ENCODE measurements at regions not wholly inside any gene's neighbourhood (a gene's known extent, or its start where the extent isn't known, plus 50 kb on each side); places are given as distances from the start of the nearest gene placed in this dataset.

- DNase-seq (ENCODE audit: low spot score): no peak
These were observed 366.5 kb upstream of the ARID1B start for GRCh38 chr6:156410649-156411048.

GRCh38 chr6:156408655-156409054 lies 368.5 kb upstream of the ARID1B start:
- DNase-seq (ENCODE audit: low spot score): no peak

- no peak for DNase-seq (ENCODE audit: low spot score)
These were observed 369.8 kb upstream of the ARID1B start for GRCh38 chr6:156407334-156407733.

GRCh38 chr6:156406688-156407087 lies 370.5 kb upstream of the ARID1B start:
- DNase-seq (ENCODE audit: low spot score): no peak

DNA sequence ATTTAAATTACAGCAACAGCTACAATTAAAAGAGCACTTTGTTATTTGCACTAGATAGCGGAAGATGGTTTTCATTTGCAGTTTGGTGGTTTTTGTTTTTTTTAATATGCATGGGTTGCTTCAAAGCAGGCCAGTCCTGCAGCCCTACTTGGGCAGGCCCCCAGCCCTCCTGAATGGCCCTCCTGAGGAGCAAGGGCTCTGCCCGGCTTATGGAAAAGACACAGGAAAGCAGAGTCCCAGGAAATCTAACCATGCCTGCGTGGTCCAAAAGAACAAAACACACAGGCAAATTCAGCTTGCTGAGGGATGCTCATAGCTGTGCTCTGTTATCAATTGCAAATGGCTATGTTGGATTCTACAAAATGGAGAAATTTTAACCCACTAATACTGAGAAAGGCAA lies 371.1 kb upstream of the ARID1B start:
- no peak for DNase-seq (ENCODE audit: low spot score)

DNA sequence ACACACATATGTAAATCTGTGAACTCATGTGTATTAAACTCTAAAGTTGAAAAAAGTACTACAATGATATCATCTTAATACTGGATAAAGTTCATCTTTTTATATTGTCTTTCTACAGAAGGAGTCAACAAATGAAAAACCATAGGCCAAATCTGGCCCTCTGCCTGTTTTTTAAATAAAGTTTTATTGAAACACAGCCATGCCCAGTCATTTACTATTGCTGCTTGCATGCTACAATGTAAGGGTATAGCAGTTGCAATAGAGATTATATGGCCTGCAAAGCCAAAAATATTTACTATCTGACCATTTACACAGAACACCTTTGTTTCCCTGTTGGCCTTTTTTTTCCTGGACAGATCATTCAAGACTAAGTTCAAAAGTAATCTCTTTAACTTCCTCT lies 374.6 kb upstream of the ARID1B start:
- no peak for DNase-seq (ENCODE audit: low spot score)

- DNase-seq (ENCODE audit: low spot score): no peak
These were observed 375.0 kb upstream of the ARID1B start for GRCh38 chr6:156402227-156402626.

GRCh38 chr6:156400487-156400886 lies 376.7 kb upstream of the ARID1B start:
- no peak for DNase-seq (ENCODE audit: low spot score)

- no peak for DNase-seq (ENCODE audit: low spot score)
These were observed 378.2 kb upstream of the ARID1B start for GRCh38 chr6:156398966-156399365.

DNA sequence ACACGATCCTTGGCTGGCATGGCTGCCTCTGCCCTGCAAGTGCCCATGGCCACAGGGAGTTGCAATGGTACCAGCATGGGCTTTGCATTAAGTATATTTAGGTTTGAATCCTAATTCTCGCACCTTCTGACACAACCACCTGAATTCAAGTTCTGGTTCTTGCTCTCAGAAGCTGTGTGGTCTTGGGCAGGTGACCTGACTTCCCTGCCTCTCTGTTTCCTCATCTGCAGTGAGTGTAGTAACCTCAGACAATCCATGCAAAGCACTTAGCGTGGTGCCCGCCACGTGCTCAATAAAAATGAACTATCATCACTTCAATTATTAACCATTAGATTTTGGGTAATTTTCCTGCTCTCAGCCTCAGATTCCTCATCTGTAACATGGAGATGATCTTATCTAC lies 378.8 kb upstream of the ARID1B start:
- no peak for DNase-seq (ENCODE audit: low spot score)

DNA sequence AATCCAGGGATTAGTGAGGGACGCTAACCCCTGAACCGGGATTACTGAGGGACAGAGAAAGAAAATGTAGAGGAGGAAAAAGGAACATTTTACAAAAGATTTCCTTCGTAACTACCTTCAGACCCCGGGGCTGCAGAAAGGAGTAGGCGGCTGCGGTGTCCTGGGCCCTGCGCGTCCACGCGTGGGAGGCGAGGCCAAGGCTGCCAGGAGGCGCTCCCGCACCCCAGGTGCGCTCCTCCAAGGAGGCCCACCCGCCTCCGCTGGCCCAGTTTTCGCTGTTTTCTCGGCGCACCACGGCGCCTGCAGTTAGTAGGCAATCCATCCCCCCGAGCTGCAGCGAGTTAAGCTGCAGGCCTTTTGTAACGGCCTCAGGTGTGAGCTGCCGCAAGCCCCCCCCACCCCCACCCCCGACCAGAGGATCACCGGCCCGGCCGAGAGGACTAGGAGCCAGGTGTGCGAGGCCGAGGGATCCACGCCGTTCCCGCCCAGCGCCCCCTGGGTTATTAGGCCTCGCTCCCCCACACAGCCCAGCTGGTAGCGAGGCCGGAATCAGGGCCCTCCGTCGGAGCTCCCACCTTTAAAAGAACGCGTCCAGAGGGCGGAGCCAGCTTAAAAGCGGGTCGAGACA lies 380.3 kb upstream of the ARID1B start:
- DNase-seq (ENCODE audit: low spot score): no peak

DNA sequence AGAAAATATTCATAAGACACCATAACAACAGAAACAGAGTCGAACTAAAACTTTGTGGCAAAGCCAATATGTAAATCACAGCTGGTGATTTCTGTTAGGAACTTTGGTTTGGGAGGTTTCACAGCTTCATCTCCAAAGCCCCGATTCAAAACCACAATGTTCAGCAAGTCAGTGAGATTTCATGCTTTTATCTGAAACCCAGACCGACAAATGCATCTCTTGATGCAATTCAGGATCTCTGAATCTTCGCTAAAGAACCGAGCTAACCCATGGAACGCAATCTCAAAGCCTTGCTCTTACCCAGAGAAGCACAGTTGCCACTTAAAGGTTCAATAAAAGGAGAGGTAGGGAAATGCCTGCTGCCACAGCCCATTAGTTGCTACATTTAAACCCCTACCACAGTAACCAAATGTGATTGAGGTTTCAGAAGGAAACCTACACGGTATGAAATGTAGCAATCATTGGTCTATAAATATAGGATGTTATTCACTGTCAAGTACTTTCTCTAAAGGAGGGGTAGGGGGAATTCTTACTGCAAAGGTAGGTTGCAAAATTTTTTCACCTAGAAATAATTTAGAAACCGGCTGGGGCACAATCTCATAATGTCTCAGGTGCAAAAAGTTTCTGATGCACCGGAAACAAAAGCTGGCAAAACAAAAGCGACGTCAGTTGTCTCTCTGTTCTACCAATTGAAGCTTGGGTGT lies 381.0 kb upstream of the ARID1B start:
- no peak for DNase-seq (ENCODE audit: low spot score)

DNA sequence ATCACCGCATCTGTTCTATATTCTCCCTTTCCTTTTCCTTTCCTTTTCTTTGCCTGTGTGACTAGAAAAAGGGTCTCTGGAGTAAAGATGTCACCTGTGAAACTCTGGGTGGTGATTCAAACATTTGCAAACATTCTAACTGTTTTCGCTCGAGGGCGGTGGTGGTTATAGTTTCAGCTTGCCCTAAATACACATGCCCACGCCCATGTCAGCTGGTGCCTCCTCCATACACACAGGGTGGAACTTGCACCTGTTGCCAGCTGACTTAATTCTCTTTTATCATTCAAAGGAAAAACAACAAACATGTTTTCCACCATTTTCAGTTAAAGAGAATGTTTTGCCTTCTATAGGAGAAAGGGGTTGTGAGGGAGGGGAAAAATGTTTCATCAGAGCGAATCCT lies 381.9 kb upstream of the ARID1B start:
- no peak for DNase-seq (ENCODE audit: low spot score)

GRCh38 chr6:156392648-156393047 lies 384.5 kb upstream of the ARID1B start:
- DNase-seq (ENCODE audit: low spot score): no peak

- no peak for DNase-seq (ENCODE audit: low spot score)
These were observed 385.2 kb upstream of the ARID1B start for GRCh38 chr6:156391977-156392376.

GRCh38 chr6:156391061-156391672 lies 386.0 kb upstream of the ARID1B start:
- DNase-seq (ENCODE audit: low spot score): no peak

DNA sequence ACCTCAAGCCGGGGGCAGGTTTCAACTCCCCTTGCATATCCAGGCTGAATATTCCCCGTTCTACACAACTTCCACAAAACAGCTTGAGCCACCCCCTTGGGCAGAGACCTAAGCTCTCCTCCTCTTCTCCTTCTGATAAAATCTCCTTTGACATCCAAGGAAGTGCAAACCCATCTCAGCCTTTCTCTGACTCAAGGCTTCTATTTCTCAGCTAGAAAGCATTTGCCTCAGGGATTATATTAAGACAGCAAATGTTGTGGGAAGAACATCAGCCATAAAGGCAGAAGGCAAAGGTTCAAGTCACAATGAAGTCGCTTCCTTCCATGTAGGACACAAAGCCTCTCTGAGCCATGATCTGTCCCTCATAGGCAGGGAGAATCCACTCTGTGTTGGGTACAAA lies 386.6 kb upstream of the ARID1B start:
- no peak for DNase-seq (ENCODE audit: low spot score)

DNA sequence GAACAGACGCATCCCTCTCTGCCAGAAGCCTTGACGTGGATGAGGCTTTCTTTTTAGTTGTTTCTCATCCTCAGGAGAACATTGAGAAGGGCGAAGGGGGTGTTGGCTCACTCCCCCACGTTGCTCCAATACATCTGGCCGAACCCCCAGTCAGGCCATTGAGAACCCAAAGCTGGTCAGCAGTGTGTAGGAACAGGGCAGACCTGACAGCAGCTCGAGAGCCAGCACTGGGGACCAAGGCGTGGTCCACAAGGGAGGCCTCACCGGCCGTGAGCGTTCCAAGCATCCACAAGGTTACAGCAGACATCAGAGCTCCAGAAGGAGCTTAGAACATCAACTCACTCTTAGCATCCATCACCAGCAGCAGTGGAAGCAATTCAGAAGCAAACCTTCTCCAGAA lies 387.9 kb upstream of the ARID1B start:
- no peak for DNase-seq (ENCODE audit: low spot score)

DNA sequence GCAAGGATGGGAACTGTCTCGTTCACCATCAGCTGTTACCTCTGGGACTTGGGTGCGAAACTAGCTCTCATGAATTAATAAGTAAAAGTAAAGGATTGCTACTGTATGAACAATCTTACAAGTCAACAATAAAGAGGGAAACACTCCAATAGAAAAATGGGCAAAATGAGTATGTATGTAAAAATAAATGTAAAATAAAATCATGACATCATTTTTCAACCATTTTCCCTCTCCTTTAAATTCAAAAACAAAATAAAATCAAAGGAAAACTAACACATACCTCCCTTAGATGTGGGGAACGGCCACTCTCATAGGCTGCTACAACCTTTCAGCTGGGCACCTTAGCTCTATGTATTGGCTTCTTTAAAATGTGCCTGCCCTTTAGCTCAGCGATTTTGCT lies 389.7 kb upstream of the ARID1B start:
- no peak for DNase-seq (ENCODE audit: low spot score)

GRCh38 chr6:156383059-156383458 lies 394.1 kb upstream of the ARID1B start:
- no peak for DNase-seq (ENCODE audit: low spot score)

GRCh38 chr6:156379392-156380289 lies 397.5 kb upstream of the ARID1B start:
- no peak for DNase-seq (ENCODE audit: low spot score)

- no peak for DNase-seq (ENCODE audit: low spot score)
These were observed 398.3 kb upstream of the ARID1B start for GRCh38 chr6:156378853-156379252.

DNA sequence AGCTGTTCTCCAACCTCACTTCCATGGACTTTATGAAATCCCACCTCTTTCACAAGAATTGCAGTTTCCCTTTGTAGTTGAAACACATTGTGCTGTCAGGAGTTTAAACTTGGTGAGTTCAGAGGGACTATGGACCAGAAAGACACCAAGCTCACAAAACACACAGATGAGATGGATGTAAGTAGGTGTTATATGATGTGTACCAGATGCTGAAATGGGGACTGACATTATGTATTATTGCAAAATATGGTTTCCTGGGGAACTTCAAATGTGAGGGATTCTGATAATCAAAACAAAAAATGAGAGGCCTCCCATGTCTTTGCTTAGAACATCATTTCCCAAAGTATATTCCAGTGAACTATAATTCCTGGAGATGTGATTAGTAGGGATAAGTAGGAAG lies 401.1 kb upstream of the ARID1B start:
- no peak for DNase-seq (ENCODE audit: low spot score)
